Loucy (cell line): ENCODE measurements at regions not wholly inside any gene's neighbourhood (a gene's known extent, or its start where the extent isn't known, plus 50 kb on each side); places are given as distances from the start of the nearest gene placed in this dataset.

Experiments
- H2AFZ ChIP-seq: fragments of 200-600 bp; sonication (generic); 2 replicates; pipeline ENCODE4 v1.6.0; 2016; ENCODE audit warnings: antibody characterized with exemption, mild to moderate bottlenecking, low read length, moderate library complexity
- H3F3A ChIP-seq: fragments of 200-600 bp; 2 replicates; pipeline ENCODE4 v1.6.0; 2016; ENCODE audit warnings: antibody characterized with exemption, low read depth, mild to moderate bottlenecking
- H3K27me3 ChIP-seq: fragments of 200-600 bp; sonication (generic); 2 replicates; pipeline ENCODE4 v1.6.1; 2014; ENCODE audit warnings: low read length, mild to moderate bottlenecking; ENCODE audit not compliant: insufficient read depth, poor library complexity, severe bottlenecking
- H3K36me3 ChIP-seq: fragments of 200-600 bp; sonication (generic); 2 replicates; pipeline ENCODE4 v1.6.1; 2016; ENCODE audit warnings: low read length; ENCODE audit not compliant: insufficient read depth
- H3K4me1 ChIP-seq: fragments of 200-600 bp; sonication (generic); 2 replicates; pipeline ENCODE4 v1.5.1; 2014; ENCODE audit warnings: low read length, mild to moderate bottlenecking; ENCODE audit not compliant: insufficient read depth, poor library complexity, severe bottlenecking
- H3K4me2 ChIP-seq: fragments of 200-600 bp; sonication (generic); 2 replicates; pipeline ENCODE4 v1.6.0; 2014; ENCODE audit warnings: antibody characterized with exemption, low read length, low read depth, mild to moderate bottlenecking; ENCODE audit not compliant: poor library complexity, severe bottlenecking
- H3K4me3 ChIP-seq: fragments of 200-600 bp; sonication (generic); 2 replicates; pipeline ENCODE4 v1.5.1; 2014; ENCODE audit warnings: low read length, mild to moderate bottlenecking, mixed read lengths; ENCODE audit not compliant: poor library complexity, severe bottlenecking
- H3K79me2 ChIP-seq: fragments of 200-600 bp; sonication (generic); 2 replicates; pipeline ENCODE4 v1.6.1; 2014; ENCODE audit warnings: low read length; ENCODE audit not compliant: insufficient read depth
- H3K9ac ChIP-seq: fragments of 200-600 bp; sonication (generic); 2 replicates; pipeline ENCODE4 v1.6.0; 2014; ENCODE audit warnings: mild to moderate bottlenecking, low read depth, low read length, moderate library complexity; ENCODE audit not compliant: poor library complexity, severe bottlenecking
- H3K9me2 ChIP-seq: fragments of 200-600 bp; sonication (generic); replicated peaks from 2 replicates; pipeline ENCODE4 v1.6.1; 2016; ENCODE audit warnings: low read depth, low read length, mixed read lengths
- H3K9me3 ChIP-seq: fragments of 200-600 bp; sonication (generic); 2 replicates; pipeline ENCODE4 v1.6.1; 2014; ENCODE audit warnings: mild to moderate bottlenecking, antibody characterized with exemption, low read length, low read depth; ENCODE audit not compliant: insufficient read depth
- H4K20me1 ChIP-seq: fragments of 200-600 bp; sonication (generic); 2 replicates; pipeline ENCODE4 v1.6.0; 2014; ENCODE audit warnings: antibody characterized with exemption, low read length, mild to moderate bottlenecking; ENCODE audit not compliant: insufficient read depth, poor library complexity, severe bottlenecking
- EZH2phosphoT487 ChIP-seq: fragments of 200-600 bp; IDR thresholded peaks from 2 replicates; pipeline ENCODE4 v1.6.1; 2018; ENCODE audit warnings: antibody characterized with exemption, mild to moderate bottlenecking, moderate library complexity, borderline replicate concordance
- TF ChIP-seq, protein P1 (sequence below): fragments of 200-600 bp; sonication (generic); conservative IDR thresholded peaks from 2 replicates; pipeline ENCODE4 v1.5.1; 2014; ENCODE audit warnings: mild to moderate bottlenecking, antibody characterized with exemption, low read length

DNA sequence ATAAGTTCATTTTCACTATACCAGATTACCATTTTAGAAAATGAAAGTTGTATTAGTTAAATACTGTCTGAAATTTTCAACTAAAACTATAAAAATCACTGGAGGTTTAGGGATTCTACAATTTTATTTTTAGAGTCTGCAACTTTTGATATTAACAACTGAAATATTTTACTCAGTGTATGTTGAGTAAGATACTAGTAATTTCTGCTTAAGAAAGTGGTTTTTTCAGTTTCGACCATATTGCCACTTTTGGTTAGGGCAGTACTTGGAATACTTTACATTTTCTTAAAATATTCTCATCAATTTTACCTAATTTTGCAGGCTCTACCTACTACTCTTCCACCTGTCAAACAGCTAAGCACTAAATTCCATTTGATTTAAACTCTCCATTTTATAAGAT lies 59.6 kb downstream of the KCNRG start:
- Histone ChIP-seq H3K79me2 (peaks cover 100% of the 10 kb centered on the region), H2AFZ (no peak overlapping the region), H3K36me3 (peaks cover 43% of the 10 kb centered on the region), H3K9ac (peak overlapping the region; percentile 98), H3K4me2 (peak overlapping the region; percentile 81), H3K9me3 (no peaks in the 10 kb centered on the region), H3F3A (no peaks in the 10 kb centered on the region), H3K4me3 (peak overlapping the region; percentile 87), H3K27me3 (peaks cover 4% of the 10 kb centered on the region), H4K20me1 (peaks cover 99% of the 10 kb centered on the region), H3K4me1 (peaks cover 78% of the 10 kb centered on the region), H3K9me2 (no peaks in the 10 kb centered on the region)
- TF ChIP-seq EZH2phosphoT487: no peak
- TF ChIP-seq, protein P1, sequence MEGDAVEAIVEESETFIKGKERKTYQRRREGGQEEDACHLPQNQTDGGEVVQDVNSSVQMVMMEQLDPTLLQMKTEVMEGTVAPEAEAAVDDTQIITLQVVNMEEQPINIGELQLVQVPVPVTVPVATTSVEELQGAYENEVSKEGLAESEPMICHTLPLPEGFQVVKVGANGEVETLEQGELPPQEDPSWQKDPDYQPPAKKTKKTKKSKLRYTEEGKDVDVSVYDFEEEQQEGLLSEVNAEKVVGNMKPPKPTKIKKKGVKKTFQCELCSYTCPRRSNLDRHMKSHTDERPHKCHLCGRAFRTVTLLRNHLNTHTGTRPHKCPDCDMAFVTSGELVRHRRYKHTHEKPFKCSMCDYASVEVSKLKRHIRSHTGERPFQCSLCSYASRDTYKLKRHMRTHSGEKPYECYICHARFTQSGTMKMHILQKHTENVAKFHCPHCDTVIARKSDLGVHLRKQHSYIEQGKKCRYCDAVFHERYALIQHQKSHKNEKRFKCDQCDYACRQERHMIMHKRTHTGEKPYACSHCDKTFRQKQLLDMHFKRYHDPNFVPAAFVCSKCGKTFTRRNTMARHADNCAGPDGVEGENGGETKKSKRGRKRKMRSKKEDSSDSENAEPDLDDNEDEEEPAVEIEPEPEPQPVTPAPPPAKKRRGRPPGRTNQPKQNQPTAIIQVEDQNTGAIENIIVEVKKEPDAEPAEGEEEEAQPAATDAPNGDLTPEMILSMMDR: no peak

DNA sequence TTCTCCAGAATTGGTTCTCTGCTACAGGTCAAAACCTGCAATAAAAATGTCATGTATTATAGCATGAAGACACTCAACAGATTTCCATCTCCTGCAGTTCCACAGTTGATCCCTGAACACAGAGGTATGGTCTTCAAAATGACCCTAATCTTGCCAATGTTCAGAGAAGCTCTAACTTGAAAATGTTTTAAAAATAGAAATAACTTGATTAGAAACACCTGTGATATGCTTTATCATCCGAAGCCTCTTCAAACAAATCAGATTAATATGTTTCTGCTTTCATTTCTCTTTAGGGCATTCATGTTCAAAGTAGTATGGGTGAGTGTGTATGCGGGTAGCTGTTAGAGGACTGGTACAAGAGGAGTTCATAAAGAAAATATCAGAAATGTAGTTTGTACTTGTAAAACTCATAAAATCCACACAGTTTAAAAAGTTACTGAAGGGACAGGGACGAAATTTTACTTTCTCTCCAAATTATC lies 60.4 kb downstream of the KCNRG start:
- peak overlapping the region; percentile 87 for H3K4me3 ChIP-seq
- peaks cover 100% of the 10 kb centered on the region for H3K79me2 ChIP-seq
- peaks cover 70% of the 10 kb centered on the region for H3K4me1 ChIP-seq
- peak overlapping the region; percentile 81 for H3K4me2 ChIP-seq
- H3K36me3 ChIP-seq: peaks cover 38% of the 10 kb centered on the region
- TF ChIP-seq, protein P1: no peak
- TF ChIP-seq EZH2phosphoT487: no peak
- no peaks in the 10 kb centered on the region for H3F3A ChIP-seq
- peaks cover 10% of the 10 kb centered on the region for H3K27me3 ChIP-seq
- no peaks in the 10 kb centered on the region for H3K9me3 ChIP-seq
- peaks cover 99% of the 10 kb centered on the region for H4K20me1 ChIP-seq
- no peak overlapping the region for H2AFZ ChIP-seq
- peak overlapping the region; percentile 98 for H3K9ac ChIP-seq
- no peaks in the 10 kb centered on the region for H3K9me2 ChIP-seq

DNA sequence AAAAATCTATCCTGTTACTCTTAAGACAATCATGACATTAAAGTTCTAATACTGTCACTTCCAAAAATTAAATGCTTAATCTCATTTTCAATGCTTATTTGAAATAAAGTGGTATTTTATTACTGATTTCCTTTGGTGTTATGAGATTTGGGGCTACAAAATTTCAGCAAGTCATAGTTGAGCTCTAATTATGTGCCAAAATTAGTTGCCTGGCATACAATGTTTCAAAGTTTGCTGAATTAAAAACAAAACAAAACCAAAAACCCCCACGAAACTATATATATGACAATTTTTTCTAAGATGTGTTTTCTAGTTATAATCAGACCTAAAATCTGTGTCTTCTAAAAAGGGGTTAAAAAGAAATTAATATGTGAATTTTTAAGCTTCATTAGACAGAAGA lies 62.2 kb downstream of the KCNRG start:
- peaks cover 54% of the 10 kb centered on the region for H3K4me1 ChIP-seq
- H3K4me2 ChIP-seq: peak overlapping the region; percentile 81
- H3F3A ChIP-seq: peaks cover 6% of the 10 kb centered on the region
- H3K9me3 ChIP-seq: no peaks in the 10 kb centered on the region
- peak overlapping the region; percentile 87 for H3K4me3 ChIP-seq
- H4K20me1 ChIP-seq: peaks cover 91% of the 10 kb centered on the region
- peak overlapping the region; percentile 98 for H3K9ac ChIP-seq
- peaks cover 23% of the 10 kb centered on the region for H3K36me3 ChIP-seq
- TF ChIP-seq EZH2phosphoT487: no peak
- TF ChIP-seq, protein P1: no peak
- peaks cover 19% of the 10 kb centered on the region for H3K27me3 ChIP-seq
- H2AFZ ChIP-seq: no peak overlapping the region
- H3K9me2 ChIP-seq: no peaks in the 10 kb centered on the region
- H3K79me2 ChIP-seq: peaks cover 97% of the 10 kb centered on the region
